ENCODE measurements at regions not wholly inside any gene's neighbourhood (a gene's known extent, or its start where the extent isn't known, plus 50 kb on each side); places are given as distances from the start of the nearest gene placed in this dataset.

GRCh38 chr5:38642189-38642911 lies 85.9 kb upstream of the LIFR start:
- no peak overlapping the region for H3K56ac ChIP-seq (replicated peaks; ENCODE audit: insufficient read length, low read depth, low read length)
- no peak overlapping the region for H2BK20ac ChIP-seq (ENCODE audit: low read length)
- no peak overlapping the region for H3K23ac ChIP-seq (ENCODE audit: insufficient read length)
- no peaks in the 10 kb centered on the region for H3K27me3 ChIP-seq (replicated peaks in 1 of 4; ENCODE audit: control insufficient read depth in 3 of 4, extremely low read depth in 1 of 4, insufficient read depth in 3 of 4, low read length in 3 of 4)
- no peaks in the 10 kb centered on the region for H4K20me1 ChIP-seq (replicated peaks in 1 of 2; ENCODE audit: control insufficient read depth in 1 of 2, insufficient read depth in 2 of 2, low read length in 2 of 2)
- no peak overlapping the region for H2BK120ac ChIP-seq (replicated peaks; ENCODE audit: low read depth, low read length)
- 0 out of 2 replicates have a peak overlapping the region, but pooled peaks have one; percentile 8 for H4K8ac ChIP-seq (ENCODE audit: extremely low read depth, insufficient read depth, low read length)
- H2BK15ac ChIP-seq (ENCODE audit: low read length), result no peak overlapping the region
- no peak overlapping the region for H4K91ac ChIP-seq (replicated peaks; ENCODE audit: insufficient read length, low read length)
- H3K4me2 ChIP-seq (ENCODE audit: insufficient read depth in 1 of 2, low read depth in 2 of 2, low read length in 2 of 2), result no peak overlapping the region
- H3K36me3 ChIP-seq (ENCODE audit: control insufficient read depth in 2 of 4, insufficient read depth in 4 of 4, low read length in 3 of 4), result no peaks in the 10 kb centered on the region
- H3K9ac ChIP-seq (replicated peaks in 1 of 4; ENCODE audit: extremely low read depth in 1 of 4, low read depth in 3 of 4, low read length in 3 of 4), result no peak overlapping the region
- no peak overlapping the region for H3K14ac ChIP-seq (ENCODE audit: insufficient read length)
- no peak overlapping the region for H3K4me3 ChIP-seq (ENCODE audit: extremely low read depth in 1 of 4, insufficient read depth in 2 of 4, low read depth in 3 of 4, low read length in 4 of 4)
- TF ChIP-seq GABPA (IDR thresholded peaks at IDR 0.05; ENCODE audit: borderline replicate concordance, insufficient read depth, low read length) (no peak), YY1 (IDR thresholded peaks at IDR 0.05; ENCODE audit: low read depth, low read length) (no peak), E2F6 (IDR thresholded peaks at IDR 0.05) (no peak), SP1 (IDR thresholded peaks at IDR 0.05; ENCODE audit: low read depth, low read length) (no peak)
- WGBS, 2 experiments (ENCODE audit: extremely low coverage in 1 of 2, insufficient coverage in 1 of 2, insufficient read length in 1 of 2, insufficient replicate concordance in 2 of 2, low coverage in 1 of 2, low lambda C conversion rate in 2 of 2, missing lambda C conversion rate in 1 of 2), result 91% methylated on average over 7 of the region's 7 CpGs; no CpG with 5 or more reads in 1 of the 2 experiments
- H2BK12ac ChIP-seq (ENCODE audit: low read depth, low read length), result no peak overlapping the region
- no peak for FAIRE-seq
- H3K23me2 ChIP-seq (ENCODE audit: low read depth, low read length), result no peaks in the 10 kb centered on the region
- ChIA-PET POLR2A (ENCODE audit: partially characterized antibody) (interaction anchor here (1.0 kb wide), 1 partner anchor 18 kb away, joined by 3 read pairs; no protein-coding TSS in a partner anchor), CTCF (ENCODE audit: partially characterized antibody) (interaction anchor here (0.8 to 1.8 kb wide), 4 partner anchors 17 to 34 kb away, joined by 3 to 7 read pairs (median 3); no protein-coding TSS in a partner anchor)
- no peaks in the 10 kb centered on the region for H3K9me3 ChIP-seq (ENCODE audit: insufficient read depth in 2 of 2, low read depth in 1 of 2, low read length in 1 of 2)
- H3K27ac ChIP-seq (ENCODE audit: low read depth, low read length), result no peak overlapping the region
- H2BK5ac ChIP-seq (ENCODE audit: low read depth, low read length), result no peak overlapping the region
- DNase-seq (ENCODE audit: low read depth in 1 of 2, low spot score in 2 of 2), result no peak
- no peaks in the 10 kb centered on the region for H3K4me1 ChIP-seq (replicated peaks in 1 of 4; ENCODE audit: control insufficient read depth in 3 of 4, insufficient read depth in 4 of 4, low read length in 3 of 4)
- no peaks in the 10 kb centered on the region for H3K79me1 ChIP-seq (ENCODE audit: low read depth, low read length)
- no peak overlapping the region for H2AFZ ChIP-seq (ENCODE audit: low read length)
- H3K4ac ChIP-seq (replicated peaks; ENCODE audit: insufficient read length, low read depth, low read length), result no peak overlapping the region
- no peak overlapping the region for H3K18ac ChIP-seq (ENCODE audit: extremely low read depth, low read length)
- H4K5ac ChIP-seq (ENCODE audit: insufficient read length, low read depth, low read length), result no peak overlapping the region
- H3K79me2 ChIP-seq (ENCODE audit: control insufficient read depth in 1 of 2, insufficient read depth in 2 of 2, low read length in 2 of 2), result no peaks in the 10 kb centered on the region
- H2AK5ac ChIP-seq (ENCODE audit: low read depth, low read length), result no peak overlapping the region

All from H1 (cell line).